Heart right ventricle (tissue), 16 donors: ENCODE measurements at regions not wholly inside any gene's neighbourhood (a gene's known extent, or its start where the extent isn't known, plus 50 kb on each side); places are given as distances from the start of the nearest gene placed in this dataset.

Experiments used
- ATAC-seq, 8 donors: fragments of 200-7000 bp; cut with Tn5 transposase; one replicate each; pipeline ENCODE4 v1.9.1; 2020; ENCODE audit warnings: mild to moderate bottlenecking in 8 of 8, moderate library complexity in 8 of 8, moderate number of reproducible peaks in 1 of 8
- DNase-seq, 2 donors: peaks; one replicate each; pipeline ENCODE4 v3.0.0-alpha.2; 2020
- H3K27ac ChIP-seq, 10 donors: fragments of 200-600 bp; sonication (generic) in 2 of 10; one replicate each; pipeline versions ENCODE4 v1.5.0 to v1.8.0; 2020 to 2022; ENCODE audit warnings: mild to moderate bottlenecking in 3 of 10
- H3K27me3 ChIP-seq, 7 donors: fragments of 200-600 bp; one replicate each; pipeline ENCODE4 v1.8.0; 2021 to 2022; ENCODE audit warnings: mild to moderate bottlenecking in 2 of 7
- H3K36me3 ChIP-seq, 9 donors: fragments of 200-600 bp; sonication (generic) in 1 of 9; one replicate each; pipeline versions ENCODE4 v1.5.0 to v1.8.0; 2020 to 2022; ENCODE audit warnings: mild to moderate bottlenecking in 2 of 9
- H3K4me1 ChIP-seq, 9 donors: fragments of 200-600 bp; sonication (generic) in 1 of 9; one replicate each; pipeline versions ENCODE4 v1.5.0 to v1.8.0; 2020 to 2022; ENCODE audit warnings: mild to moderate bottlenecking in 4 of 9
- H3K4me3 ChIP-seq, 10 donors: fragments of 200-600 bp; sonication (generic) in 2 of 10; one replicate each; pipeline versions ENCODE4 v1.5.0 to v1.8.0; 2020 to 2022; ENCODE audit warnings: mild to moderate bottlenecking in 7 of 10, moderate library complexity in 2 of 10
- H3K9me3 ChIP-seq, 11 donors: fragments of 200-600 bp in 10 of 11; sonication (generic) in 2 of 11; one replicate each; pipeline versions ENCODE4 v1.5.0 to v1.8.0; 2013 to 2022; ENCODE audit warnings: mild to moderate bottlenecking in 2 of 11, control low read depth in 1 of 11, moderate library complexity in 1 of 11
- CTCF ChIP-seq, 9 donors: fragments of 200-600 bp; sonication (generic) in 2 of 9; IDR thresholded peaks; one replicate each; pipeline versions ENCODE4 v1.5.0 to v1.8.0; 2021 to 2022; ENCODE audit warnings: antibody characterized with exemption in 9 of 9, mild to moderate bottlenecking in 5 of 9, moderate library complexity in 1 of 9
- WGBS, 2 donors: extraction: QIAGEN DNeasy Blood & Tissue Kit; methylation state at CpG; one replicate each; pipeline ENCODE4 v1.1.7; 2013; ENCODE audit warnings: inconsistent platforms in 1 of 2; 5-methylcytosine and 5-hydroxymethylcytosine counted together
- intact Hi-C, 10 donors: fragments of 100-400 bp; cut with DNase I; formaldehyde crosslinking; loops; one replicate each; pipeline versions ENCODE4 v1.11.1 to v1.14.2; 2022
- donor health status: Arrhythmogenic right ventricular cardiomyopathy.
- donor health status: ischemic (EF 13 %, LVEDD 7.1; RV severe dilation, severe dysfunction).
- donor health status: healthy with polysubstance abuse.
- donor health status: DM: no; HTN: yes; CAD: no.
- donor health status: DM: no; HTN: no; CAD: no.
- donor health status: ischemic (EF 25% LVEDD 6.9; RV normal size, moderate dysfunction).
- donor health status: ischemic (EF 25% LVEDD 5.7; RV mildly dilated, moderate dysfunction).
- donor health status: healthy.
- donor health status: DM: yes; HTN: yes; CAD: no.
- donor health status: Ischemic cardiomyopathy.
- donor health status: ischemic (EF 35%, LVEDD 5.7; RV mildly dilated, moderate dysfunction).
- donor health status: nonischemic (EF 11% LVEDD 7.7; RV severe dilation, severe dysfunction).
- donor health status: DM: yes; HTN: yes; CAD: no.
- donor health status: PGD.
- donor health status: ischemic (EF 29% LVEDD 5.4; RV normal size, mild dysfunction).
- donor health status: nonischemic (EF 23%, LVEDD 6.1; RV moderate dilation, normal function).

GRCh38 chrX:99933865-99934264, 476.2 kb downstream of the PCDH19 start:
- Histone ChIP-seq H3K4me3 (no peak overlapping the region), H3K36me3 (no peaks in the 10 kb centered on the region), H3K27me3 (peaks cover 0 to 6% (median 0%) of the 10 kb centered on the region in 7 donors), H3K9me3 (no peaks in the 10 kb centered on the region), H3K27ac (no peak overlapping the region), H3K4me1 (no peaks in the 10 kb centered on the region)
- ATAC-seq (no peak), DNase-seq (no peak)
- WGBS, 2 donors = 55 to 63% methylated on average over 1 of the region's 1 CpG
- no peak for TF ChIP-seq CTCF (IDR thresholded peaks at IDR 0.05)
- intact Hi-C loops = no loop called here

DNA sequence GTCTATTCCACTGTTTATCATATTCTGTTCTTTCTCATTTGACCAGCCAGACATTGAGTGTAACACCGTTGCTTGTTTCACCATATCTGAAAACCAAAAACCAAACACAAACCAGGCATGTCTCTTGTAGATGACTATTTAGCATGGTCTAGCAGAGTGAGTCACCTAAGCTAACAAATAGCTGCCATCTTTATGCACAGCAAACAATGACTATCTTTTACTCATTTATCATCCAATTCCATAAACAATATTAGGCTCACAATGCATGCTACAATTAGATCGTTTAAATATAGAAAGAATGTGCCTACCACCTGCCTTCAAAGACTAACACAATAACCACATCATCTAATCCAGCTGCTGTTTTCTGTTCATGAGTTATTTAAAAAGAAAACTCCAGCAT, 495.4 kb downstream of the PCDH19 start:
- intact Hi-C loops = no loop called here
- Histone ChIP-seq H3K36me3 (no peaks in the 10 kb centered on the region), H3K4me3 (no peak overlapping the region), H3K9me3 (no peaks in the 10 kb centered on the region), H3K27ac (no peak overlapping the region), H3K4me1 (no peaks in the 10 kb centered on the region), H3K27me3 (peaks cover 0 to 15% (median 0%) of the 10 kb centered on the region in 7 donors)
- DNase-seq = no peak
- ATAC-seq = no peak
- WGBS, 2 donors = 40 to 63% methylated on average over 2 of the region's 2 CpGs
- TF ChIP-seq CTCF (IDR thresholded peaks at IDR 0.05) = no peak

DNA sequence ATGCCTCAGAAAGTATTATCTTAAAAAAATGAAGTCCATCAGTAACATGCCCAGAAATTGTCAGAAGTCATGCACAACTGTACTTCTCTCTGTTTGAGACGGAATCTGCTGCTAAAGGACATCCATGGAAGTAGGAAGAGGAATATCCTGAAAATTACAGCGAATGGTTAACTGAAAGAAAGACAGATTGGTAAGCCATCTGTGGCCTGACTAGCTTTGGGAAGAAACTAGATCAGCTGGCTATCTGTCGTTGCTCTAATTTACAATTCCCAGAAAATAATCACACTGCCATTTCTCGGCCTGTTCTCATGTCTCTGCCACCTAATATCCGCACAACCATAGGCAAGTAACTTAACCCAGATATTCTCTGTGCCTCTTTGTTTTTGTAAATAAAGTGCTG, 496.5 kb downstream of the PCDH19 start:
- ATAC-seq (no peak), DNase-seq (no peak)
- no peaks in the 10 kb centered on the region for H3K36me3 ChIP-seq
- no peak for TF ChIP-seq CTCF (IDR thresholded peaks at IDR 0.05)
- intact Hi-C loops = no loop called here
- no peak overlapping the region for H3K27ac ChIP-seq
- H3K4me1 ChIP-seq = no peaks in the 10 kb centered on the region
- no peaks in the 10 kb centered on the region for H3K9me3 ChIP-seq
- 75 to 77% methylated on average over 5 of the region's 5 CpGs for WGBS, 2 donors
- H3K27me3 ChIP-seq = peaks cover 0 to 15% (median 0%) of the 10 kb centered on the region in 7 donors
- no peak overlapping the region for H3K4me3 ChIP-seq

DNA sequence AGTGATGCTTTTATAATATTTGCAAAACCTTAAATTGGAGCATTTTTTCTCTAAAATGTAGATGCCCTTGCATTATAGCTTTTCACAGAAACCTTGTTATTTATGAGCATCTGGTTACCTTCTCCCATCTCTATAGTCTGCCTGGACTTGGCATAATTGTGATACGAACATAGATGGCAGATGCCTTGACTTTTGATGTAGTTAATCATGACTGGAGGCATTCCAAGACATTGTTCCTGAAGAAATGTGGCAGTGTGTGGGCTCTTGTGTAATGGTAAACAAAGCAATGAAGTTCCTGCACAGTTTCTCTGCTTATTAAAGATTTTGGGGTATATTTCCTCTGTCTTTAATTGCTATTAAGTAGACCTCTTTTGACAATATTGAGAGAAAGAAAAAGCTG, 500.1 kb downstream of the PCDH19 start:
- no peak overlapping the region for H3K4me3 ChIP-seq
- peaks cover 0 to 13% (median 0%) of the 10 kb centered on the region in 7 donors for H3K27me3 ChIP-seq
- TF ChIP-seq CTCF (IDR thresholded peaks at IDR 0.05) = no peak
- H3K27ac ChIP-seq = no peak overlapping the region
- 44 to 54% methylated on average over 1 of the region's 1 CpG for WGBS, 2 donors
- no peaks in the 10 kb centered on the region for H3K4me1 ChIP-seq
- DNase-seq (no peak), ATAC-seq (no peak)
- intact Hi-C loops = no loop called here
- H3K36me3 ChIP-seq = no peaks in the 10 kb centered on the region
- H3K9me3 ChIP-seq = no peaks in the 10 kb centered on the region

- WGBS, 2 donors = 45 to 59% methylated on average over 4 of the region's 4 CpGs
- ATAC-seq (no peak), DNase-seq (no peak)
- H3K27me3 ChIP-seq = no peaks in the 10 kb centered on the region
- TF ChIP-seq CTCF (IDR thresholded peaks at IDR 0.05) = no peak
- H3K36me3 ChIP-seq = no peaks in the 10 kb centered on the region
- H3K4me1 ChIP-seq = no peaks in the 10 kb centered on the region
- no peak overlapping the region for H3K4me3 ChIP-seq
- H3K9me3 ChIP-seq = no peaks in the 10 kb centered on the region
- intact Hi-C loops = no loop called here
- no peak overlapping the region for H3K27ac ChIP-seq
These were observed 509.0 kb downstream of the PCDH19 start for GRCh38 chrX:99901091-99901490.
